CMK (cell line): ENCODE measurements at regions not wholly inside any gene's neighbourhood (a gene's known extent, or its start where the extent isn't known, plus 50 kb on each side); places are given as distances from the start of the nearest gene placed in this dataset.

ENCODE experiments used
- DNase-seq: peaks from one replicate; pipeline ENCODE4 v3.0.0-alpha.2; 2010; ENCODE audit warnings: low read depth

- no peak for DNase-seq
Observed at GRCh38 chr11:39294648-39295047, 2164.8 kb downstream of the LRRC4C start.

- no peak for DNase-seq
Observed at GRCh38 chr11:39288011-39288410, 2171.4 kb downstream of the LRRC4C start.

DNA sequence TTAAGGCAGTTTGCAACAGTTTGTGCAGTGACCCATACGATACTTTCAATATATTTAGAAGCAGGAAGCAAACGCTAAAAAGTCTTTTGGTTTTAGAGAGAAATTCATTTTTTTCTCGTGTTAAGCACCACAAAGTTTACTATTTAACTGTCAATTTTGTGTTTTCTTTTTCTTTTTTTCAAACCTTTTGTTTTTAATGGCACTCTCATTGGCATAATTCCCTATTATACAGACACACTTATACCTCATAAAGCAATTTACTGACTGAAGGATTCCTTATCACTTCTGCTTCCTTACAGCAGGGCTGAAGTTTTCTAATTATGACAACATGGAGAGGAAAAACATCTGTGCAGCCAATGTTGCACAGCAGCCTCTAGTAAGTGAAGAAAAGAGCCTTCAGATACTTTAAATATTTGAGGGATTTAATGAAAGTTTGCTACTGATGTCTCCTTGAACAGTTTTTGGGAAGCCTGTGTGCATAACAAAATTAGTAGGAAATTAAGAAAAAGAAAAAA is 2191.2 kb downstream of the LRRC4C start:
- no peak for DNase-seq

GRCh38 chr11:39255648-39256047 is 2203.8 kb downstream of the LRRC4C start:
- no peak for DNase-seq

DNA sequence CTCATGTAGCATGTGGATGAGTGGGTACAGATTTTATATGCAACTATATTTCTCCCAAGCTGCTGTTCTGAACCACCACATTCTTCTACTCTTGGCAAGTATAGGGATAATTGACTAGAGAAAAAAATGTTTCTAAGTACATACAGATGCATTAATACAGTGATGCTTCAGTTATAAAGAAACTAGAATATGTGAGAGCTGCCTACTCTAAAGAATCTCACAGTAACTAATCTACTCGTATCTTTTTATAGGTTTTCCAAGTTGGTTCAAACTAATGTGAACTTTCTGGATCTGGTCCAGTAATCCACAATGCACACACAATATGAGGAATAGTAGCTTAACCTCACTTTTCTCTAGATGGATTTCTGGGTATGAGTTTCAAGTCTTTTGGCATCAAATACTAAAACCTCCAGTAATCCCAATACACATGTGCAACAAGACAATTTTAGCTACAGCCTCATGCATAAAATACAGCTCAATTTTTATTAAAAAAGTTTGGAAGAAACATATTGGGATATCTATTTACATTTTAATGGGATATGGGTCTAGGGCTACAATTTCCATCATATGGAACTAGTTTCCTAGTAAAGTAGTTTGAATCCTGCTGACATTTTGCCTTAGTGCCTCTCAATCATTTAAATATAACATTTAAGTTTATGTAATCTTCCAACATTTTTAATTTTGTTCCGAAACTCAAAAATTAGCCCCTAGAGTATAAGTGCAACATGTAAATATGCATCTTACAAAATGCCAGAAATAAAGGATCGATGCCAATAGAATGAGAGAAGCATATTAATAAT is 2209.7 kb downstream of the LRRC4C start:
- DNase-seq = no peak

DNA sequence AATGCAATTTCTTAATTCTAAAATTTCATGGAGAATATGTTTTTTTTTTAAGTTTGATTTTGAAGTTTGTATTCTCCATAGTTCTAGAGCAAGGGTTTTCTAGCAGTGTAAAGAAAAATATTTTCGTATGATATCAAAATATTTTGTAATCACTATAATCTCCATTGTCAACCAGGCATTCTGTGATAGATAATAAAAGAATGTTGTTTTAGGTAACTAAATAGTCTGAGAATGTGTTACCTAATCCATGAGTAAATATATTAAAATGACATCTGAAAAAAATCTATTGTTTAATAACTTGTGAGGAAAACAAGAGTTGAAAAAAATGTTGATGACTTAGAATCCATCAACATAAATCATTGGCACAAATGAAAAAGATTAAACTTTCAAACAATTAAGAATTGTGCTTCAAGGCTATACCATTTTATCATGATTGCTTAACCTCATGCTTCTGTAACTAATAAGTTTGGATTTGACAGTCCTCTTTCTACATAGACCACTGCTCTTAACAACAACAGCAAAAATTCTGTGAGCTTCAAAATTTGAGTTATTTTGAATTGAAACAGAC is 2211.8 kb downstream of the LRRC4C start:
- DNase-seq = no peak

DNA sequence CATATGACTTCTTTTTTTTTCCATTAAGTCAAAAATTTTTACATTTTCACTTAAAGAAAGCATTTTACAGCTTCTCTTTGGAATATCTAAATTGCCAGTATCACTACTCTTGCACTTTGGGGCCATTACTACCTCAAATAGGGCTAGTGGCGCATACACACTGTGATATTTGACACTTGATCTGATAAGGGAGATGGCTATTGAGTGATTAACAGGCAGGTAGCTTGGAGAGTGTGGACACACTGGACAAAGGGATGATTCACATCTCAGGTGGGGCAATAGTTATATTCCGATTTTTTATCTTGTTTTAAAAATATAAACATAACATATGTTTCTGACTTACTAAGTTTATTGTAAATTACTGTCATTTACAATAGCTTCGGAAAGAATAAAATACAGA is 2219.9 kb downstream of the LRRC4C start:
- DNase-seq = no peak

GRCh38 chr11:39236916-39237315 is 2222.5 kb downstream of the LRRC4C start:
- no peak for DNase-seq

DNA sequence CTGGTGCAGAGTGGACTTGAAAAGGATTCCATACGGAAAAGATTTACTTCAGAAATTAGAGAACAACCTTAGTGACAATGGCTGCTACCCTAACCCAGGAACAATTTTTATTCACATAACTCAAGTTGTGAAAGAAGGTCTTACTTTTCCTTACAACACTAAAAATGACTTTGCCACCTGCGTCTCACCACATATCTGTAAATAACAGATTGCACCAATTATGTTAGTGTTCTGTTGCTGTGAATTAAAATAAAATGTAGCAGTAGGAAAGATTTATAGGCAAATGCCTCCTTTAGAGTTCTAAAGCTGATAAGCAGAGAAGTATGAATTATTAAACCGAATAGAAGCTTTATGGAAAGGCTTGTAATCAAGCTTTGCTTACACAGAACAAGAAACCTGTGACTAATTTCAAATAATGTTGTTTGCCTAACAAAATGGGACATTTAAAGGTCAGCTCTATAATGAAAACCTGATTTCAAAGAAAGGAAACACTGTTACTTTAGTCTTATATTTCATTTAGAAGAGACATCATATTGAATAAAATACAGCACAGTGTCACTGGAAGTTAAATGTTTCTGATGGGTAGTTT is 2237.8 kb downstream of the LRRC4C start:
- DNase-seq = no peak

- DNase-seq = no peak
Observed at GRCh38 chr11:39220501-39221230, 2238.8 kb downstream of the LRRC4C start.

- no peak for DNase-seq
Observed at GRCh38 chr11:39220069-39220468, 2239.4 kb downstream of the LRRC4C start.

DNA sequence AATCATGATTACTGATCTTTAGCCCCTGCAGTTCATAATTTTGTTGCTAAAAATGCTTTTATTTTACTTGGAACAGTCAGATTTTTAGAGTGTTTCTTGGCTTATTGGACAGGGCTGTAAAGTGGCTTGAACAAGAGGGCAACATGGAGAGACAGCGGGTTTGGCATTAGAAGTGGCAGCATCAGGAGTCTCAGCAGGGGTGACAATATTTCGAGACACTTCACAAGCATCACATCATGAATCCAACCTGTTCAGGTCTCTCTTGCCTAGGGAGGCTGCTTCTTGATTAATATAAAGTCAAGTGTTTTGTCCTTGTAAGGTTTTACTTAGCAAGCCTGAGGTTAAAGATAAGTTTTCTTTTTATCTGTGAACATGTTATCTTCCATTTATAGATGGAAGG is 2249.5 kb downstream of the LRRC4C start:
- no peak for DNase-seq

GRCh38 chr11:39205236-39205995 is 2254.0 kb downstream of the LRRC4C start:
- DNase-seq = no peak

GRCh38 chr11:39192671-39193070 is 2266.8 kb downstream of the LRRC4C start:
- no peak for DNase-seq

- DNase-seq = no peak
Observed at GRCh38 chr11:39190751-39191150, 2268.7 kb downstream of the LRRC4C start.

GRCh38 chr11:39177678-39178077 is 2281.8 kb downstream of the LRRC4C start:
- no peak for DNase-seq

- DNase-seq = no peak
Observed at GRCh38 chr11:39174965-39175364, 2284.5 kb downstream of the LRRC4C start.

DNA sequence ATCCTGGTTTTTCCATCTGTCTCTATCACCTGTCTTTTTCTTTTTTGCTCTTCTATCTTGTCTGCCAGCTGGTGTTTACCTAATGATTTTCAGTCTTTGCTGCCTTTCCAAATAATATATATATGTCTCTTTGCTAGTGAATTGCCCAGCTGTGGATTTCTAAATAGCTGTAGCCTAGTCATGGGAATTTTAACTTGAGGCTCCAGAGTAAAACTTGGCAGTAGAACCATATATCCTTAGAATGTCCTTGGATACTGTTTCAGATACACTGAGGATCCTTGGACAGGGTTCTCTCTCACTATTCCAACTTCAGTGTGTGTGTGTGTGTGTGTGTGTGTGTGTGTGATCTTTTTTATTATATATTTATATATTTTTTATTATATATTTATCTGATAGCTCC is 2285.3 kb downstream of the LRRC4C start:
- no peak for DNase-seq

DNA sequence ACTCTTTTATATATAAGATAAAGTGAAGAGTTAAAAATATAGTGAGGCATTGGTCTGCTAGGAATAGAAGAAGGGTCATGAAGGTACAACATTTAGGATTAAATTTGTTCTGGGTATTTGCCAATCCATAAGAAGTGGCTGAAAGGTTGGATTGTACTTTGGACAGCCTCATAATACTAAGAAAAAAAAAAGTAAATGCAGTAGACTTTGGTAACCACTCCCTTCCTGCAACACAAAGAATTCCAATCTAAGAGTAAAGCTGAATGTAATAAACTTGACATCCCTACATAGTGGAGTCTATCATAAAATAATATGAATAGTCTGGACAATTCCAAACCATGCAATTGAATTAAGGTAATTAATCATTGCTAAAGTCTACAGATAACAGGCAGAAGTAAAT is 2294.4 kb downstream of the LRRC4C start:
- DNase-seq = no peak

- DNase-seq = no peak
Observed at GRCh38 chr11:39149214-39149613, 2310.2 kb downstream of the LRRC4C start.

- DNase-seq = no peak
Observed at GRCh38 chr11:39145346-39145745, 2314.1 kb downstream of the LRRC4C start.
